ENCODE measurements at regions not wholly inside any gene's neighbourhood (a gene's known extent, or its start where the extent isn't known, plus 50 kb on each side); places are given as distances from the start of the nearest gene placed in this dataset.
"Not testable (repeated sequence)": the region's sequence is repeated elsewhere in the genome, so short reads cannot be mapped to it uniquely, and the experiment has no call there.

GRCh38 chr6:147651-148050 lies 144.6 kb upstream of the DUSP22 start:
- DNase-seq (ENCODE audit: low read depth), result not testable (repeated sequence)

DNA sequence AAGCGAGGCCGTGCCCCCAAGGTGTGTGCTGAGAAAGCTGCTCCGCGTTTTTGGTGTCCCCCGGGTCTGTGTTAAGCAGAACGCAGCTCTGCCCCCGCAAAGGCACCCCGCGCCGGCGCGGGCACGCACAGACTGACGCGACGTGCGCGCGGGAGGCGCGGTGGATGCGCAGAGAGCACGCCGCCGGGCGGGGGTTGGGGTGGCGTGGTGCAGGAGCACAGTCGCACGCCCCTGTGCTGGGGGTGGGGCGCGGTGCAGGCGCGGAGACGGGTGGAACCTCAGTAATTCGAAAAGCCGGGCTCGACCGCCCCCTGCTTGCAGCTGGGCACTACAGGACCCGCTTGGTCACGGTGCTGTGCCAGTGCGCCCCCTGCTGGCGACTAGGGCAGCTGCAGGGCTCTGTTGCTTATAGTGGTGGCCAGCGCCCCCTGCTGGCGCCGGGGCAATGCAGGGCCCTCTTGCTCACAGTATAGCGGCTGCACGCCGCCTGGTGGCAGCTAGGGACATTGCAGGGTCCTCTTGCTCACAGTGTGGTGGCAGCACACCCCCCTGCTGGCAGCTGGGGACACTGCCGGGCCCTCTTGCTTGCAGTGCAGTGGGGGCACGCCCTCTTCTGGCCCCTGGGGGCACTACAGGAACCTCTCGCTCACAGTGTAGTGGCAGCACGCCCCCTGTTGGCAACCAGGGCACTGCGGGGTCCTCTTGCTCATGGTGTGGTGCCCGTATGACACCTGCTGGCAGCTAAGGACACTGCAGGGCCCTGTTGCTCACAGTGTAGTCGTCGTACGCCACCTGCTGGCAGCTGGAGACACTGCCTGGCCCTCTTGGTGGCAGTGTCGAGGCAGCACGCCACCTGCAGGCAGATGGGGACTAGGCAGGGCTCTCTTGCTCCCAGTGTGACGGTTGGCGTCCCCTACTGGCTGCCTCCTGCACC lies 144.0 kb upstream of the DUSP22 start:
- peak; percentile 21 for DNase-seq (ENCODE audit: low read depth)

DNA sequence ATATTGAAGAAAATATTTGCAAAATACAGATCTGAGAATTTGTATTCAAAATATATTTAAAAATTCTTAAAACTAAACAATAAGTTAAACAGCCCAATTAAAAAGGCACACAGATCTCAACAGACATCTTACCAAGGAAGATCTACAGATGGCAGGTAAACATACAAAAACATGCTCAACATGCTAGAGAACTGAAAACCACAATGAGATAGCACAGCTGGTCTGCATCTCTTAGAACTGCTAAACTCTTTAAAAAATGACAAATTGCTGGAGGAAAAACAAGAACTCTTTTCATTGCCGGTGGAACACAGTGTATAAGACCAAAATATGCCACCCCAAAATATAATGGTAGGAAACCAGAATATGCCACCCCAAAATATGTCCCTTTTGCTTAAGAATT lies 142.1 kb upstream of the DUSP22 start:
- not testable (repeated sequence) for DNase-seq (ENCODE audit: low read depth)

GRCh38 chr6:152436-152835 lies 139.9 kb upstream of the DUSP22 start:
- DNase-seq (ENCODE audit: low read depth), result not testable (repeated sequence)

GRCh38 chr6:153026-153425 lies 139.3 kb upstream of the DUSP22 start:
- DNase-seq (ENCODE audit: low read depth), result not testable (repeated sequence)

DNA sequence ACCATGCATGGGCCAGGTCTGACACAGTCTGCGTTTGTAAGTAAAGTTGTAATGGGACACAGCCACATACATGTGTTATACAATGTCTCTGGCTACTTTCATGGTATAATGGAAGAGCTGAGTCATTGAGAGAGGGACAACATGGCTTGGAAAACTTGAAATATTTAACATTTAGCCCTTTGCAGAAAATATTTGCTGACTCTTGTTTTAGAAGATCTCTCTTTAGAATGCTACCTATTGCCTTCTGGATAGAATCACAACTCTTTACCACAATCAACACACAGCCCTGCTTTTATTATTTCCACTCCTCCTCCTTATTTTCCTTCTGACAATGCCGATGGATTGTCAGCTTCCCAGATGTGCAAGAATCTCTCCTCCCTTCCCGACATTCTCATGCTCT lies 138.4 kb upstream of the DUSP22 start:
- DNase-seq (ENCODE audit: low read depth), result not testable (repeated sequence)

- not testable (repeated sequence) for DNase-seq (ENCODE audit: low read depth)
Observed at GRCh38 chr6:154321-155092, 137.8 kb upstream of the DUSP22 start.

DNA sequence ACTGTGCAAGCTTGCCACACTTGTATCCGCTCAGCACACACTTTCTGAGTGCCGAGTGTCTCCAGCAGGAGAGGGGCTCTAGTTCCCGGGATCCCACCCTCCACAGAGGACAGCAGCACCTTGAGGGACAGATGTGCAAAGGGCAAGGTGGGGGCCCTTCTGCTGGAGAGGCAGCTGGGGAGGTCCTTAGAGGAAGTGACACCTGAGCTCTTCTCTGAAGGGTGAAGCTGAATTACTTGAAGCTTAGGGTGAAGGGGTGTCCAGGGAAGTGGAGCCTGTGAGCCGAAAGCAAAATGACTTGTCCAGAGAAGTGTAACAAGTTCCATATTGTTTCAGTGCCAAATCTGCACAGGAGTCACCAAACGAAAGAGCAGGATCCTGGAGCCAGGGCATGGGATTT lies 136.3 kb upstream of the DUSP22 start:
- DNase-seq (ENCODE audit: low read depth), result no peak

DNA sequence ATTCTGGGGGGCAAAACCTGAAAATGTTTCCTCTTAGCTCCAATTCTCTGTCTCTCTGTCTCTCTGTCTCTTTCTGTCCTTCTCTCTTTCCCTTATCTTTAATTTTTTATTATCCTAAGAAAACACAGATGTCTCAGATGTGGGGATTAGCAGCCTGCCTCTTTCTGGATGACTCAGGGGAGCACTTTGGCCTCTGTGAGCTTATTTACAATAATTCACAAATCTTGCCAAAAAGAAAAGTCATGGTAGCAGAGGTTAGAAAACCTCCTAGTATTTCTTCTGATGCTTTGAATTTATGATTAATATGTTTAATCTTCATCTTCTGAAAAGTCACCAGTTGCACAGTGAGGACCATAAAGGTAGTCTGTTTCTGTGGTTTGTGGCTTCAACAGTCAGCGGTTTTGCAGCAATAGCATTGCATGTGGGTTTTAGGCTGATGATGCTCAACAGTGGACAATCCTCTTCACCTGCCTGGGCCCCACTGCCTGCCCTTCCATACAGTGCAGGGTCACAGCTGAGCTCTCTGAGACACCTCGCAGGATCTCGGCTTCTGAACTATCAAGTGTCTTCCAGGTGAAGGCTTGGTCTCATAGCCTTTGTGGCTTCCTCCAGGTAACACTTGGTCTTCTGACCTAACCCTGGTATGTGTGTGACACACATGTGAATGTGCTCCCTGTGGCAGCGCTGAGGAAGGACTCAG lies 135.7 kb upstream of the DUSP22 start:
- DNase-seq (ENCODE audit: low read depth), result not testable (repeated sequence)

DNA sequence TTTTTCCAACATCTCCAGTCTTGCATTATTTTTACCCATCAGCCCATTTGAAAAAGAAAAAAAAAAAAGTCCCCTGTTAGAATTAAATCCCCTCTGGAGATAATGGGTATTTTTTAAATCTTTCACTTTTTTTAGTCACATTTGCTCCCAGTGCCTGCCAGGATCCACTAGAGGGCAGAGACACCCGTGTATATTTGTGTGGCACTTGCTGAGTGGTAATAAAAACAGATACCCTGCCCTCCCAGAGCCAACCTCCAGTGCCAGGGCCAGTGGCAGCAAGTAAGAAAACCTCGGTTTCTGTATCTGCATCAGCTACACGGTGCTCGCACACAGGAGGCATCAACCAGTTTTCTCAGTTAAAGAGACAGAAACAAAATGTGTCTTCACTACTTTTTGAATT lies 135.1 kb upstream of the DUSP22 start:
- DNase-seq (ENCODE audit: low read depth), result not testable (repeated sequence)

DNA sequence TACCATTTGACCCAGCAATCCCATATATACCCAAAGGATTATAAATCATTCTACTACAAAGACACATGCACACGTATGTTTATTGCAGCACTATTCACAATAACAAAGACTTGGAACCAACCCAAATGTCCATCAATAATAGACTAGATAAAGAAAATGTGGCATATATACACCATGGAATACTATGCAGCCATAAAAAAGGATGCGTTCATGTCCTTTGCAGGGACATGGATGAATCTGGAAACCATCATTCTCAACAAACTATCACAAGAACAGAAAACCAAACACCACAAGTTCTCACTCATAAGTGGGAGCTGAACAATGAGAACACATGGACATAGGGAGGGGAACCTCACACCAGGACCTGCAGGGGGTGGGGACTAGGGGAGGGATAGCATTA lies 130.6 kb upstream of the DUSP22 start:
- not testable (repeated sequence) for DNase-seq (ENCODE audit: low read depth)

DNA sequence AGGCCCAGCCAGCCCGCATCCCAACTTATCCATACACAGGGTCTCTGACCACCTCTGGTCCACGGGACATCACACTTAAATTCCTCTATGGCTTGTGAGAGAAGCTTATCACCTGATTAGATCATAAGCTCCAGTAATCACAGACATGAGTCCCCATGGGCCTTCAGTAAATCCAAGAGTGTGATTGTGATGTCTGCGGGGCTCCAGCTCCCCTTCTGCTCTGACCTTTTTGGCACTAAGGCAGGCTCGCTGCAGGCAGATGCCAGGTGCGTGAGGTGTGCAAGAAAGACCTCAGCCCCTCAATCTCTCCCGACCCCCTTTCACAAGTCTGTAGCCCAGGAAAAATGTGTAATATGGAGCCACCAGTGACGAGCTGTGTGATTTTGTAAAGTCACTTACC lies 127.6 kb upstream of the DUSP22 start:
- DNase-seq (ENCODE audit: low read depth), result no peak

DNA sequence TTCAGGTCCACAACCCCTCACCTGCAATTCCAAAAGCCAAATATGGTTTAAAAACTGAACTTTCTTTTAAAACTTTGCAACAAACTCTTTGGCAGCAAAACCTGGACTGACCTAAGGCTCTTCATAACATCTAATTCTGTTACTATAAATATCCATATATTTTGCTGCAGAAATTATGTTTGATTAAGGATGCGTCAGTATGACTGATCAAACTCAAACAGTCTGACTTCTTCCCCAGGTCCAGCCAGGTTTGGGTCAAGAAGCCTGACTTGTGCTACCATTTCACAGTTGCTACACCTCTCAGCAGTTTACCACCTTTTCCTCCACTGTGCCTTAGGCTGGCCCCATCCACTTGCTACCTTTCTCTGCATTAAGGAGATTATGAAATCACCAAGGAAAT lies 127.0 kb upstream of the DUSP22 start:
- DNase-seq (ENCODE audit: low read depth), result no peak

DNA sequence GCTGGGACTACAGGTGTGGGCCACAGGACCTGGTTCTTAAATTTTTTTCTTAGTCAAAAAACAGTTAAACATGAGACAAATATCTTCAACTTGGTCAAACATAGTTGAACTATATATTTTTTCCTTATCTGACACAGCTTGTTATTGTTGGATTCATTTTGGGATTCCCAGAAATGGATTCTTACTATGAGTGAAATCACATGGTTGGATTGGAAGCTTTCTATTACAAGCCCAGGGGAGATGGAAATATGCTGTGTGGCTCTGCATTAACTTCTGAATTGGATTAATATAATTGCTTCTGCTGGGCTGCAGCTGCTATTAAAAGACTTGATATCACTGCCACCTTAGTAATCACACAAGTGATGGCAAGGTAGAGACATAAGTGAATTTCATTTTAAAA lies 126.4 kb upstream of the DUSP22 start:
- DNase-seq (ENCODE audit: low read depth), result no peak

DNA sequence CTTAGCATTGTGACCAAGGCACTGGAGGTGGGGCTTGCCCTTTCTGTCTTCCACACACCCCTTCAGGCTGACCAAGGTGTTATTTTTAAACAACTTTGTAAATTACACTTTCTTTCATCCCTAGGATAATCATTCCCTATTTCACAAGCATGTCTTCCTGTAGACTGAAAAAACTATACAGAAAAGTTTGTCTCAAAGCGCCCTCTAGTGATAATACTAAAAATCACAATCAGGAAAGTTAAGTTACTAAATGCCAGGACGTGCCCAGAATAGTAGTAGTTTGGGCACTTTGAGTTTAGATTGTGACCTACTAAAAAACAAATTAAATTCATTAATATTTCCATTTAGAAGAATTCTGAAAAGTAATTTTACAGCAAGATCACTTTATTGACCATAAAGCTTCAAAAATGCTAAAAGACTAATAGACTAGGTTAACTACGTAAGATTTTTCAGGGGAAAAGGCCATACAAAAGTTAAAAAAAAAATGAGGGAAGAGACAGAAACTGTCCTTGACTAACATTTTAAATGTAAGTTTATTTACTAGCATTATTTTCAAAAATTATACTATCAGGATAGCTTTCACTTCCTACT lies 123.3 kb upstream of the DUSP22 start:
- DNase-seq (ENCODE audit: low read depth), result no peak

DNA sequence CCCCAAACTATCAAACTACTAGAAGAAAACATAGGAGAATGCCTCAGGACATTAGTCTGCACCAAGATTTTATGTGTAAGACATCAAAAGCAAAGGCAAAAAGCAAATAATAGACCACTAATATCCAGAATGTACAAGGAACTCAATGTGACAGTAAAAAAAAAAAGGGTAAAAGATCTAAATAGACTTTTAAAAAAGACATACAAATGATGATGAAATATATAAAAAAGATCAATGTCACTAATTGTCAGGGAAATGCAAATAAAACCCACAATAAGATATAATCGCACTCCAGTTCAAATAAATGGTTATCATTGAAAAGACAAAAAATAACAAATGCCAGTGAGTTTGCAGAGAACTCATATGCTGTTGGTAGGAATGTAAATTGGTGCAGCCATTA lies 118.3 kb upstream of the DUSP22 start:
- no peak for DNase-seq (ENCODE audit: low read depth)

DNA sequence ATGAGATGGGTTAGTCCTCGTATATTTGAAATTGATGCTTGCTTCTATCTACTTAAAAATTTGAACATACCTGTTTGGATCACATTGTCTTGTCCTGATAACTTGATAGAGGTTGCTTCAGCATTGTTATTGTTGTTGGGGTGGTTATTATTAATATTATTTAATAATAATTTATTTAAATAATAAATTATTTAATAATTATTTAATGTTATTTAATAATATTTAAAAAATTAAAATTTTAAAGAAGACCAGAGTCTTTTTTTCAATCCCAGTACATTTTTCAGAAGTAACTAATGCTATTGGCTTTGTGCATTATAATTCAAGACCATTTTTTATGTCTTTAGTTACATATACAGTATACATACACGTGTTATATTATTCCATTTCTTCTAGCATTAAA lies 116.6 kb upstream of the DUSP22 start:
- no peak for DNase-seq (ENCODE audit: low read depth)

GRCh38 chr6:176766-177165 lies 115.5 kb upstream of the DUSP22 start:
- DNase-seq (ENCODE audit: low read depth), result no peak

- no peak for DNase-seq (ENCODE audit: low read depth)
Observed at GRCh38 chr6:178119-178518, 114.2 kb upstream of the DUSP22 start.

DNA sequence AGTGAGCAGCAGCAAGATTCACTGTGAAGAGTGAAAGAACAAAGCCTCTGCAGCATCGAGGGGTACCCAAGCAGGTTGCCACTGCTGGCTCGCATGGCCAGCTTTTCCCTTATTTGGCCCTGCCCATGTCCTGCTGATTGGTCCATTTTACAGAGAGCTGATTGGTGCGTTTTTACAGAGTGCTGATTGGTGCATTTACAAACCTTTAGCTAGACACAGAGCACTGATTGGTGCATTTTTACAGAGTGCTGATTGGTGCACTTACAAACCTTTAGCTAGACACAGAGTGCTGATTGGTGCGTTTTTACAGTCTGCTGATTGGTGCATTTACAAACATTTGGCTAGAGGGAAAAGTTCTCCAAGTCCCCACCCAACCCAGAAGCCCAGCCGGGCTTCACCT lies 113.4 kb upstream of the DUSP22 start:
- not testable (repeated sequence) for DNase-seq (ENCODE audit: low read depth)

- no peak for DNase-seq (ENCODE audit: low read depth)
Observed at GRCh38 chr6:179340-179950, 112.8 kb upstream of the DUSP22 start.
